Loucy (cell line): ENCODE measurements at regions not wholly inside any gene's neighbourhood (a gene's known extent, or its start where the extent isn't known, plus 50 kb on each side); places are given as distances from the start of the nearest gene placed in this dataset.

Experiments used
- CTCF ChIP-seq: fragments of 200-600 bp; sonication (generic); conservative IDR thresholded peaks from 2 replicates; pipeline ENCODE4 v1.5.1; 2014; ENCODE audit warnings: mild to moderate bottlenecking, antibody characterized with exemption, low read length
- EZH2phosphoT487 ChIP-seq: fragments of 200-600 bp; IDR thresholded peaks from 2 replicates; pipeline ENCODE4 v1.6.1; 2018; ENCODE audit warnings: antibody characterized with exemption, mild to moderate bottlenecking, moderate library complexity, borderline replicate concordance

- TF ChIP-seq CTCF (no peak), EZH2phosphoT487 (no peak)
Observed at GRCh38 chr11:25183411-25183810, 686.6 kb downstream of the LUZP2 start.
